Liver (tissue), 8 donors: ENCODE measurements at regions not wholly inside any gene's neighbourhood (a gene's known extent, or its start where the extent isn't known, plus 50 kb on each side); places are given as distances from the start of the nearest gene placed in this dataset.

Experiments
- DNase-seq: peaks from one replicate; pipeline ENCODE4 v3.0.0-alpha.2; 2017; ENCODE audit warnings: low spot score
- H3K27ac ChIP-seq, 2 donors: one replicate each; pipeline ENCODE4 v1.7.0; 2013; ENCODE audit warnings: inconsistent platforms in 2 of 2, low read length in 2 of 2, control low read depth in 1 of 2, low read depth in 1 of 2, mild to moderate bottlenecking in 1 of 2
- H3K27me3 ChIP-seq, 4 donors: one replicate each; pipeline versions ENCODE4 v1.6.1 to v1.7.0; 2013; ENCODE audit warnings: low read length in 3 of 4, inconsistent platforms in 1 of 4, mild to moderate bottlenecking in 1 of 4, moderate library complexity in 1 of 4; ENCODE audit not compliant: control insufficient read depth in 4 of 4, insufficient read depth in 4 of 4
- H3K36me3 ChIP-seq, 4 donors: one replicate each; pipeline versions ENCODE4 v1.6.1 to v1.7.0; 2013; ENCODE audit warnings: low read length in 3 of 4, mild to moderate bottlenecking in 3 of 4, low read depth in 1 of 4, moderate library complexity in 1 of 4; ENCODE audit not compliant: control insufficient read depth in 4 of 4, insufficient read depth in 3 of 4
- H3K4me1 ChIP-seq, 4 donors: one replicate each; pipeline versions ENCODE4 v1.6.1 to v1.7.0; 2013; ENCODE audit warnings: low read length in 3 of 4, mild to moderate bottlenecking in 3 of 4, moderate library complexity in 1 of 4; ENCODE audit not compliant: control insufficient read depth in 4 of 4, insufficient read depth in 4 of 4
- H3K4me3 ChIP-seq, 3 donors: one replicate each; pipeline versions ENCODE4 v1.6.1 to v1.7.0; 2013; ENCODE audit warnings: low read length in 3 of 3, control low read depth in 1 of 3, low read depth in 1 of 3, mild to moderate bottlenecking in 1 of 3
- H3K9ac ChIP-seq, 2 donors: one replicate each; pipeline ENCODE4 v1.7.0; 2013; ENCODE audit warnings: low read length in 2 of 2, mild to moderate bottlenecking in 2 of 2, moderate library complexity in 2 of 2, control low read depth in 1 of 2, low read depth in 1 of 2
- H3K9me3 ChIP-seq, 4 donors: one replicate each; pipeline versions ENCODE4 v1.6.1 to v1.7.0; 2013; ENCODE audit warnings: low read length in 3 of 4; ENCODE audit not compliant: control insufficient read depth in 4 of 4
- EGR1 ChIP-seq, 2 donors: IDR thresholded peaks; 2 replicates each; pipeline ENCODE4 v1.6.1; 2016 to 2018; ENCODE audit warnings: antibody characterized with exemption in 2 of 2, low read depth in 2 of 2
- FOXA1 ChIP-seq: IDR thresholded peaks from 2 replicates; pipeline ENCODE4 v1.6.1; 2016; ENCODE audit warnings: antibody characterized with exemption
- FOXA2 ChIP-seq: IDR thresholded peaks from 2 replicates; pipeline ENCODE4 v1.6.1; 2016; ENCODE audit warnings: antibody characterized with exemption
- GABPA ChIP-seq, 2 donors: IDR thresholded peaks in 1 of 2; conservative IDR thresholded peaks in 1 of 2; 2 replicates each; pipeline ENCODE4 v1.6.1; 2016; ENCODE audit warnings: antibody characterized with exemption in 2 of 2, mild to moderate bottlenecking in 1 of 2, moderate library complexity in 1 of 2
- HNF4A ChIP-seq, 2 donors: conservative IDR thresholded peaks; 2 replicates each; pipeline ENCODE4 v1.6.1; 2016; ENCODE audit warnings: antibody characterized with exemption in 2 of 2, mild to moderate bottlenecking in 2 of 2
- HNF4G ChIP-seq: IDR thresholded peaks from 2 replicates; pipeline ENCODE4 v1.6.1; 2016; ENCODE audit warnings: antibody characterized with exemption
- JUND ChIP-seq, 2 donors: IDR thresholded peaks; 2 replicates each; pipeline ENCODE4 v1.6.1; 2016; ENCODE audit warnings: antibody characterized with exemption in 2 of 2
- NR2F2 ChIP-seq: IDR thresholded peaks from 2 replicates; pipeline ENCODE4 v1.6.1; 2016; ENCODE audit warnings: antibody characterized with exemption
- RAD21 ChIP-seq, 2 donors: IDR thresholded peaks; 2 replicates each; pipeline ENCODE4 v1.6.1; 2016; ENCODE audit warnings: antibody characterized with exemption in 2 of 2, mild to moderate bottlenecking in 2 of 2
- RXRA ChIP-seq, 2 donors: IDR thresholded peaks; 2 replicates each; pipeline ENCODE4 v1.6.1; 2017 to 2018; ENCODE audit warnings: antibody characterized with exemption in 2 of 2, mild to moderate bottlenecking in 1 of 2
- SP1 ChIP-seq: IDR thresholded peaks from 2 replicates; pipeline ENCODE4 v1.6.1; 2018; ENCODE audit warnings: antibody characterized with exemption, mild to moderate bottlenecking
- TAF1 ChIP-seq: conservative IDR thresholded peaks from 2 replicates; pipeline ENCODE4 v1.6.1; 2016; ENCODE audit warnings: antibody characterized with exemption, mild to moderate bottlenecking
- YY1 ChIP-seq: IDR thresholded peaks from 2 replicates; pipeline ENCODE4 v1.6.1; 2016; ENCODE audit warnings: antibody characterized with exemption, mild to moderate bottlenecking
- WGBS: extraction: QIAGEN DNeasy Blood & Tissue Kit; methylation state at CpG from one replicate; pipeline ENCODE4 v1.1.7; 2013; 5-methylcytosine and 5-hydroxymethylcytosine counted together
- TF ChIP-seq, protein P1 (sequence below): IDR thresholded peaks from 2 replicates; pipeline ENCODE4 v1.6.1; 2016; ENCODE audit warnings: antibody characterized with exemption, mild to moderate bottlenecking
- TF ChIP-seq, protein P2 (sequence below): IDR thresholded peaks from 2 replicates; pipeline ENCODE4 v1.6.1; 2016; ENCODE audit warnings: antibody characterized with exemption
- TF ChIP-seq, protein P3 (sequence below): IDR thresholded peaks from 2 replicates; pipeline ENCODE4 v1.6.1; 2016; ENCODE audit warnings: antibody characterized with exemption
- TF ChIP-seq, protein P4 (sequence below): fragments of 150-350 bp; IDR thresholded peaks from 2 replicates; pipeline ENCODE4 v1.5.1; 2017; ENCODE audit warnings: improper control_type of control experiment, low read depth, low read length; ENCODE audit not compliant: missing input control
- TF ChIP-seq, protein P5 (sequence below): IDR thresholded peaks from 2 replicates; pipeline ENCODE4 v1.6.1; 2016; ENCODE audit warnings: antibody characterized with exemption
- donor health status: healthy.
- donor health status: healthy.
- donor health status: healthy.
- donor health status: healthy.
- donor health status: healthy.

DNA sequence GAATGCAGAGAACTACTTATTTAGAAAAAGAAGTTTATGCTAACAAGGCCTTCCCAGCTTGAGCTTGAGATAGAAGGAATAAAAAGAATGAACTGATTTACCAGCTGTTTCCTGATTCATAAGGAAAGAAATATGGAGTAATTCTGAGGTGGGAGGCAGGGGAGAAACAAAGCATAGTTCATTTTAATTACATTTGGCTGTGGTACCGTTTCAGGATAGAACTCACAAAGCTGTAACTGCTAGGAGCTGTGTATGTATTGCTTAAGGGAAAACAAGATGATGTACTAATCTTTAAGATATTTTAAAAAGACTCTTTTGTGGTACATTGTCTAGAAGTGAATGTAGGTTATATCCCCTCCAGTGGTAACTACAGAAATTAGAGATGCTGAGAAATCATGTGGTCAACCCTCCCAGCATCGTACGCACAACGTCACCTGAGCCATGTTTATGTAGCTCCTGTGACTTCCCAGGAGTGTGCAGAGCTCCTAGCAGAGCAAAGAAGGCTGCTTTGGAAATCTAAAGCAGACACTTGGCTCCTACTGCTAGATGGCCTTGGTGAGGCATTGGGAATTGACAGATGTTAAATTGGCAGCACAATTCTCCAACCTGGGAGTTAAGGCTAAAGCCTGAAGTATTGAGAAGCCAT is 208.3 kb upstream of the VLDLR start:
- TF ChIP-seq, protein P1, sequence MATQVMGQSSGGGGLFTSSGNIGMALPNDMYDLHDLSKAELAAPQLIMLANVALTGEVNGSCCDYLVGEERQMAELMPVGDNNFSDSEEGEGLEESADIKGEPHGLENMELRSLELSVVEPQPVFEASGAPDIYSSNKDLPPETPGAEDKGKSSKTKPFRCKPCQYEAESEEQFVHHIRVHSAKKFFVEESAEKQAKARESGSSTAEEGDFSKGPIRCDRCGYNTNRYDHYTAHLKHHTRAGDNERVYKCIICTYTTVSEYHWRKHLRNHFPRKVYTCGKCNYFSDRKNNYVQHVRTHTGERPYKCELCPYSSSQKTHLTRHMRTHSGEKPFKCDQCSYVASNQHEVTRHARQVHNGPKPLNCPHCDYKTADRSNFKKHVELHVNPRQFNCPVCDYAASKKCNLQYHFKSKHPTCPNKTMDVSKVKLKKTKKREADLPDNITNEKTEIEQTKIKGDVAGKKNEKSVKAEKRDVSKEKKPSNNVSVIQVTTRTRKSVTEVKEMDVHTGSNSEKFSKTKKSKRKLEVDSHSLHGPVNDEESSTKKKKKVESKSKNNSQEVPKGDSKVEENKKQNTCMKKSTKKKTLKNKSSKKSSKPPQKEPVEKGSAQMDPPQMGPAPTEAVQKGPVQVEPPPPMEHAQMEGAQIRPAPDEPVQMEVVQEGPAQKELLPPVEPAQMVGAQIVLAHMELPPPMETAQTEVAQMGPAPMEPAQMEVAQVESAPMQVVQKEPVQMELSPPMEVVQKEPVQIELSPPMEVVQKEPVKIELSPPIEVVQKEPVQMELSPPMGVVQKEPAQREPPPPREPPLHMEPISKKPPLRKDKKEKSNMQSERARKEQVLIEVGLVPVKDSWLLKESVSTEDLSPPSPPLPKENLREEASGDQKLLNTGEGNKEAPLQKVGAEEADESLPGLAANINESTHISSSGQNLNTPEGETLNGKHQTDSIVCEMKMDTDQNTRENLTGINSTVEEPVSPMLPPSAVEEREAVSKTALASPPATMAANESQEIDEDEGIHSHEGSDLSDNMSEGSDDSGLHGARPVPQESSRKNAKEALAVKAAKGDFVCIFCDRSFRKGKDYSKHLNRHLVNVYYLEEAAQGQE = no peak
- no peak for TF ChIP-seq RAD21 (IDR thresholded peaks at IDR 0.05)
- no peak for TF ChIP-seq EGR1 (IDR thresholded peaks at IDR 0.05; ENCODE audit: low read depth in 2 of 2)
- TF ChIP-seq JUND (IDR thresholded peaks at IDR 0.05) = no peak
- TF ChIP-seq, protein P2, sequence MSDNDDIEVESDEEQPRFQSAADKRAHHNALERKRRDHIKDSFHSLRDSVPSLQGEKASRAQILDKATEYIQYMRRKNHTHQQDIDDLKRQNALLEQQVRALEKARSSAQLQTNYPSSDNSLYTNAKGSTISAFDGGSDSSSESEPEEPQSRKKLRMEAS = no peak
- TF ChIP-seq, protein P3, sequence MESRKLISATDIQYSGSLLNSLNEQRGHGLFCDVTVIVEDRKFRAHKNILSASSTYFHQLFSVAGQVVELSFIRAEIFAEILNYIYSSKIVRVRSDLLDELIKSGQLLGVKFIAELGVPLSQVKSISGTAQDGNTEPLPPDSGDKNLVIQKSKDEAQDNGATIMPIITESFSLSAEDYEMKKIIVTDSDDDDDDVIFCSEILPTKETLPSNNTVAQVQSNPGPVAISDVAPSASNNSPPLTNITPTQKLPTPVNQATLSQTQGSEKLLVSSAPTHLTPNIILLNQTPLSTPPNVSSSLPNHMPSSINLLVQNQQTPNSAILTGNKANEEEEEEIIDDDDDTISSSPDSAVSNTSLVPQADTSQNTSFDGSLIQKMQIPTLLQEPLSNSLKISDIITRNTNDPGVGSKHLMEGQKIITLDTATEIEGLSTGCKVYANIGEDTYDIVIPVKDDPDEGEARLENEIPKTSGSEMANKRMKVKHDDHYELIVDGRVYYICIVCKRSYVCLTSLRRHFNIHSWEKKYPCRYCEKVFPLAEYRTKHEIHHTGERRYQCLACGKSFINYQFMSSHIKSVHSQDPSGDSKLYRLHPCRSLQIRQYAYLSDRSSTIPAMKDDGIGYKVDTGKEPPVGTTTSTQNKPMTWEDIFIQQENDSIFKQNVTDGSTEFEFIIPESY = no peak
- no peak for TF ChIP-seq GABPA (IDR thresholded peaks at IDR 0.05 in 1 of 2, conservative IDR thresholded peaks at IDR 0.05 in 1 of 2)
- TF ChIP-seq FOXA1 = no peak
- H3K27me3 ChIP-seq = no peaks in the 10 kb centered on the region
- H3K27ac ChIP-seq = no peak overlapping the region
- DNase-seq = no peak
- WGBS = 81% methylated on average over 4 of the region's 4 CpGs
- H3K9ac ChIP-seq = no peak overlapping the region
- no peaks in the 10 kb centered on the region for H3K36me3 ChIP-seq
- no peaks in the 10 kb centered on the region for H3K9me3 ChIP-seq
- H3K4me1 ChIP-seq = peaks cover 0 to 6% (median 3%) of the 10 kb centered on the region in 4 donors
- H3K4me3 ChIP-seq = no peak overlapping the region

DNA sequence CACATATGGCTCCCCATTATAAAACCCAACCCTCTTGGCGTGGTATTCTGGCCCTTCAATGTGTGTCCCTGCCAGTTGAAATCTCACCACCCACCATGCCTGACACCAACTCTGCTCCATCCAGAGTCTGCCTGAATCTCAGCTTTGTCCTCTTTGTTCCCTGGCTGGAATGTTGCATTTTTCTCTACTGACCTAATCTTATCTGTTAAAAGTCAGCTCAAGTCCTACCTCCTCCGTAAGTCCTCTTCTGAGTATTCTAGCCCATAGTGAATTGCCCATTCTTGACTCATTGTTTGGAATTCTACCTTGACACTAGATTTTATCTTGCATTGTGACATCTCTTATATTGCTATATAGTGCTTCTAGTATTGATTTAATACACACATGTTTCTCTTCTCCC is 207.1 kb upstream of the VLDLR start:
- Histone ChIP-seq H3K36me3 (no peaks in the 10 kb centered on the region), H3K4me1 (peaks cover 0 to 6% (median 3%) of the 10 kb centered on the region in 4 donors), H3K9ac (no peak overlapping the region), H3K9me3 (no peaks in the 10 kb centered on the region), H3K27me3 (no peaks in the 10 kb centered on the region), H3K4me3 (no peak overlapping the region), H3K27ac (no peak overlapping the region)
- DNase-seq = no peak
- 94% methylated on average over 2 of the region's 2 CpGs for WGBS
- TF ChIP-seq RAD21 (IDR thresholded peaks at IDR 0.05) (no peak), FOXA1 (no peak), FOXA2 (no peak), RXRA (IDR thresholded peaks at IDR 0.05) (no peak), NR2F2 (no peak), YY1 (no peak), HNF4A (conservative IDR thresholded peaks at IDR 0.05) (no peak), SP1 (no peak), TAF1 (no peak), HNF4G (no peak), JUND (IDR thresholded peaks at IDR 0.05) (no peak)
- TF ChIP-seq, protein P4, sequence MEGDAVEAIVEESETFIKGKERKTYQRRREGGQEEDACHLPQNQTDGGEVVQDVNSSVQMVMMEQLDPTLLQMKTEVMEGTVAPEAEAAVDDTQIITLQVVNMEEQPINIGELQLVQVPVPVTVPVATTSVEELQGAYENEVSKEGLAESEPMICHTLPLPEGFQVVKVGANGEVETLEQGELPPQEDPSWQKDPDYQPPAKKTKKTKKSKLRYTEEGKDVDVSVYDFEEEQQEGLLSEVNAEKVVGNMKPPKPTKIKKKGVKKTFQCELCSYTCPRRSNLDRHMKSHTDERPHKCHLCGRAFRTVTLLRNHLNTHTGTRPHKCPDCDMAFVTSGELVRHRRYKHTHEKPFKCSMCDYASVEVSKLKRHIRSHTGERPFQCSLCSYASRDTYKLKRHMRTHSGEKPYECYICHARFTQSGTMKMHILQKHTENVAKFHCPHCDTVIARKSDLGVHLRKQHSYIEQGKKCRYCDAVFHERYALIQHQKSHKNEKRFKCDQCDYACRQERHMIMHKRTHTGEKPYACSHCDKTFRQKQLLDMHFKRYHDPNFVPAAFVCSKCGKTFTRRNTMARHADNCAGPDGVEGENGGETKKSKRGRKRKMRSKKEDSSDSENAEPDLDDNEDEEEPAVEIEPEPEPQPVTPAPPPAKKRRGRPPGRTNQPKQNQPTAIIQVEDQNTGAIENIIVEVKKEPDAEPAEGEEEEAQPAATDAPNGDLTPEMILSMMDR = no peak
- TF ChIP-seq, protein P5, sequence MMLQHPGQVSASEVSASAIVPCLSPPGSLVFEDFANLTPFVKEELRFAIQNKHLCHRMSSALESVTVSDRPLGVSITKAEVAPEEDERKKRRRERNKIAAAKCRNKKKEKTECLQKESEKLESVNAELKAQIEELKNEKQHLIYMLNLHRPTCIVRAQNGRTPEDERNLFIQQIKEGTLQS = no peak
- TF ChIP-seq, protein P1 = no peak
- TF ChIP-seq, protein P2 = no peak
- TF ChIP-seq, protein P3 = no peak
